ENCODE measurements at regions not wholly inside any gene's neighbourhood (a gene's known extent, or its start where the extent isn't known, plus 50 kb on each side); places are given as distances from the start of the nearest gene placed in this dataset.

- Histone ChIP-seq H3K36me3 (ENCODE audit: control insufficient read depth, insufficient read depth, low read length) (no peaks in the 10 kb centered on the region), H3K4me3 (ENCODE audit: low read depth, low read length) (no peak overlapping the region), H3K27me3 (ENCODE audit: control insufficient read depth, insufficient read depth, low read length) (no peaks in the 10 kb centered on the region)
- no peak for DNase-seq (ENCODE audit: low read depth)
- no peak for TF ChIP-seq CTCF (IDR thresholded peaks at IDR 0.05; ENCODE audit: insufficient read depth, low read length, poor library complexity, severe bottlenecking)
Observed at GRCh38 chr3:83807511-83807910, 1151.3 kb upstream of the CADM2 start.

DNA sequence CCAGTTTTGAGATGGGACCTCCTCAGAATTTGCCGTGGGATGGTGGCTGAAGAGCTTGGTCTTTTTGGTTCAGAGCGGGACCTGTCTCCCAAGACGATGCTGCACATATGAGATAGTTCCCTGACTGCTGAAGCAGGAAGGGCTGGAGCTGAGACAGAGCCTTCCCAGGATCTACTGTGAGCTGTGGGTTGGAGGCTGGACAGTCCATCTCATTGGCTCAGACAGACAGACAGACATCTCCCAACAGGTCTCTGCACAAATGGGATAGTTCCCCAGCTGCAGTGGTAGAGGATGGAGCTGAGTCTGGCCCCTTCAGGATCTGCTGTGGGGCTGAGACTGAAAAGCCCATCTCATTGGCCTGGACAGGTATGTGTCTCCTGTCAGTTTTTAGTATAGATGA lies 1145.6 kb upstream of the CADM2 start:
- no peak for TF ChIP-seq CTCF (IDR thresholded peaks at IDR 0.05; ENCODE audit: insufficient read depth, low read length, poor library complexity, severe bottlenecking)
- no peak for DNase-seq (ENCODE audit: low read depth)
- Histone ChIP-seq H3K27me3 (ENCODE audit: control insufficient read depth, insufficient read depth, low read length) (no peaks in the 10 kb centered on the region), H3K4me3 (ENCODE audit: low read depth, low read length) (no peak overlapping the region), H3K36me3 (ENCODE audit: control insufficient read depth, insufficient read depth, low read length) (no peaks in the 10 kb centered on the region)

DNA sequence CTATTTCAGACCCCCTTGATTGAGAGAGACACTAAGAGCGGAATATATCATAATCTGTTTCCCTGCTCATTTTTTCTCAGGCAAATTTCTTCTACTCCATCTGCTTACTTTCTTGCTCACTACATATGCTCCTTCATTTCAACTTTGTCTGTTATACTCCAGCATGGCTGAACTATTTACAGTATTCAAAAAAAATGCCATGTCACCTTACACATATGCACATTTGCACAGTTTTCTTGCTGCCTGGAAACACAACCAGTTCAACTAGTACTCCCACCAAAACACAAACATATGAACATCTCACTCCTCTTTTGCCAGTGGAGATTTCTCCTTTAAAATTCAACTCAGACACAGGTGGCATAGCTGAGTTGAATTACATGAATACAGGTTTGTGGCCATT lies 1142.1 kb upstream of the CADM2 start:
- no peak for TF ChIP-seq CTCF (IDR thresholded peaks at IDR 0.05; ENCODE audit: insufficient read depth, low read length, poor library complexity, severe bottlenecking)
- Histone ChIP-seq H3K36me3 (ENCODE audit: control insufficient read depth, insufficient read depth, low read length) (no peaks in the 10 kb centered on the region), H3K27me3 (ENCODE audit: control insufficient read depth, insufficient read depth, low read length) (no peaks in the 10 kb centered on the region), H3K4me3 (ENCODE audit: low read depth, low read length) (no peak overlapping the region)
- no peak for DNase-seq (ENCODE audit: low read depth)

DNA sequence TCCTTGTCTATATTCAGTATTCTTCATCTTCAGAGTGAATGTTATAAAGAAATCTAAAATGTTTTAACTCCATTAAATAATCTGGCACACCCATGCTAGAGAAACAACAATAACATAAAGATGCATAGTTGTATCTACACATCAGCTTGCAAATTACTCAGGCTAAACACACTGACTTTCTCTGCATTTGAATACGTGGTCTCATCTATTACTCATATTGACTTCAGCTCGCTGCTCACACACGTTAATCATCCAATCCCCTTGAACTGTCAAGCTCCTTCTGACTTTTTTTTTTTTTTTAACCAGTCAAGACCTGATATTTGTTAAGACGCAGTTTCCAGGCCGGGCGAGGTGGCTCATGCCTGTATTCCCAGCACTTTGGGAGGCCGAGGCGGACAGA lies 1137.3 kb upstream of the CADM2 start:
- DNase-seq (ENCODE audit: low read depth), result no peak
- H3K27me3 ChIP-seq (ENCODE audit: control insufficient read depth, insufficient read depth, low read length), result no peaks in the 10 kb centered on the region
- H3K36me3 ChIP-seq (ENCODE audit: control insufficient read depth, insufficient read depth, low read length), result no peaks in the 10 kb centered on the region
- TF ChIP-seq CTCF (IDR thresholded peaks at IDR 0.05; ENCODE audit: insufficient read depth, low read length, poor library complexity, severe bottlenecking), result no peak
- H3K4me3 ChIP-seq (ENCODE audit: low read depth, low read length), result no peak overlapping the region

DNA sequence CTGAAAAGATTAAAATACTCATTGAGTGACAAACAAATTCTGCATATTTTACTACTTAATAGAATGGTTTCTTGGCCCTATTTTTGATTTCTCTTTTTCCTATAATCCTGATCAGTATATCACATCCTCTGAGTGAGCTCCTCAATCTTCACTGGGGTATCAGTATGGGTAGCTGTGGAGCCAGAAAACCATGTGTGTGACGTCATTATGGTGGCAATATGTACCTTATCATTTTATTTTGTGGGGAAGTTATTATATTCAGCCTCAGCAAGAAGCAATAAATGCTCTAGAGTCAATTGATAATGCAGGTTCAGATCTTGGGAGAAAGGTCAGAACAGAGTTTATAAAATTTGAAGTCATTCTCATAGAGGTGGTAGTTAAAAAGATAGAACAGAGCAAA lies 1135.7 kb upstream of the CADM2 start:
- H3K36me3 ChIP-seq (ENCODE audit: control insufficient read depth, insufficient read depth, low read length), result no peaks in the 10 kb centered on the region

More for the DNA sequence above, 1135.7 kb upstream of the CADM2 start:
- no peaks in the 10 kb centered on the region for H3K27me3 ChIP-seq (ENCODE audit: control insufficient read depth, insufficient read depth, low read length)
- no peak for DNase-seq (ENCODE audit: low read depth)
- H3K4me3 ChIP-seq (ENCODE audit: low read depth, low read length), result no peak overlapping the region
- no peak for TF ChIP-seq CTCF (IDR thresholded peaks at IDR 0.05; ENCODE audit: insufficient read depth, low read length, poor library complexity, severe bottlenecking)

All from kidney epithelial cell (primary cell).